H1 (cell line): ENCODE measurements at regions not wholly inside any gene's neighbourhood (a gene's known extent, or its start where the extent isn't known, plus 50 kb on each side); places are given as distances from the start of the nearest gene placed in this dataset.
A peak's percentile ranks its signal among the peaks of the same experiment; 100 is the strongest.

ENCODE experiments used
- CTCF ChIA-PET: fragments of 300-600 bp; sonication (Branson Sonifier 250); formaldehyde crosslinking; loops from one replicate; lab custom pipeline; 2021; ENCODE audit not compliant: partially characterized antibody; lab: Charles Lee
- POLR2A ChIA-PET: fragments of 300-600 bp; sonication (Branson Sonifier 250); formaldehyde crosslinking; loops from one replicate; lab custom pipeline; 2021; ENCODE audit warnings: inconsistent platforms; ENCODE audit not compliant: partially characterized antibody; lab: Charles Lee
- DNase-seq, 2 experiments: peaks; one replicate each; pipeline versions ENCODE4 v3.0.0 to v3.0.0-alpha.2; 2010 to 2022; ENCODE audit warnings: low spot score in 2 of 2, low read depth in 1 of 2, mixed read lengths in 1 of 2
- FAIRE-seq: peaks from 2 replicates; lab custom pipeline; 2011; peaks lifted over from hg19 to GRCh38; lab: Jason Lieb, UNC
- H2AFZ ChIP-seq: 2 replicates; pipeline ENCODE4 v1.8.1; 2012; ENCODE audit warnings: low read length, inconsistent platforms
- H2AK5ac ChIP-seq: 2 replicates; pipeline ENCODE4 v1.6.1; 2013; ENCODE audit warnings: low read depth, low read length
- H2BK120ac ChIP-seq: replicated peaks from 2 replicates; pipeline ENCODE3; 2013; ENCODE audit warnings: low read depth, low read length, inconsistent platforms
- H2BK12ac ChIP-seq: 2 replicates; pipeline ENCODE4 v1.6.1; 2013; ENCODE audit warnings: low read depth, low read length
- H2BK15ac ChIP-seq: 2 replicates; pipeline ENCODE4 v1.6.1; 2013; ENCODE audit warnings: low read length
- H2BK20ac ChIP-seq: 2 replicates; pipeline ENCODE4 v1.6.1; 2013; ENCODE audit warnings: low read length
- H2BK5ac ChIP-seq: 2 replicates; pipeline ENCODE4 v1.6.1; 2013; ENCODE audit warnings: low read depth, low read length
- H3K14ac ChIP-seq: 2 replicates; pipeline ENCODE4 v1.6.1; 2013; ENCODE audit warnings: inconsistent platforms; ENCODE audit not compliant: insufficient read length
- H3K18ac ChIP-seq: 2 replicates; pipeline ENCODE4 v1.6.1; 2013; ENCODE audit warnings: low read length; ENCODE audit errors: extremely low read depth
- H3K23ac ChIP-seq: 2 replicates; pipeline ENCODE4 v1.6.1; 2013; ENCODE audit warnings: inconsistent platforms; ENCODE audit not compliant: insufficient read length
- H3K23me2 ChIP-seq: 2 replicates; pipeline ENCODE4 v1.6.1; 2013; ENCODE audit warnings: low read depth, low read length
- H3K27ac ChIP-seq: 2 replicates; pipeline ENCODE4 v1.6.1; 2011; ENCODE audit warnings: low read depth, low read length, inconsistent platforms
- H3K27me3 ChIP-seq, 4 experiments: replicated peaks in 1 of 4; 1 replicate in 1 of 4; 2 replicates in 3 of 4; pipeline versions ENCODE4 v1.6.1 to v1.8.1; 2011 to 2013; ENCODE audit warnings: low read length in 3 of 4, mild to moderate bottlenecking in 3 of 4, inconsistent platforms in 2 of 4, mixed read lengths in 2 of 4, moderate library complexity in 1 of 4; ENCODE audit not compliant: control insufficient read depth in 3 of 4, insufficient read depth in 3 of 4; ENCODE audit errors: extremely low read depth in 1 of 4
- H3K36me3 ChIP-seq, 4 experiments: 2 replicates each; pipeline versions ENCODE4 v1.6.1 to v1.8.1; 2011 to 2013; ENCODE audit warnings: mild to moderate bottlenecking in 4 of 4, low read length in 3 of 4, moderate library complexity in 2 of 4, control low read depth in 1 of 4, inconsistent platforms in 1 of 4; ENCODE audit not compliant: insufficient read depth in 4 of 4, control insufficient read depth in 2 of 4
- H3K4ac ChIP-seq: replicated peaks from 2 replicates; pipeline ENCODE3; 2013; ENCODE audit warnings: low read length, low read depth, mixed read lengths, inconsistent platforms; ENCODE audit not compliant: insufficient read length
- H3K4me1 ChIP-seq, 4 experiments: replicated peaks in 1 of 4; 1 replicate in 1 of 4; 2 replicates in 3 of 4; pipeline versions ENCODE4 v1.6.1 to v1.8.1; 2011 to 2013; ENCODE audit warnings: low read length in 3 of 4, inconsistent platforms in 2 of 4, mixed read lengths in 1 of 4; ENCODE audit not compliant: insufficient read depth in 4 of 4, control insufficient read depth in 3 of 4
- H3K4me2 ChIP-seq, 2 experiments: 2 replicates each; pipeline versions ENCODE4 v1.6.1 to v1.8.1; 2011 to 2013; ENCODE audit warnings: low read depth in 2 of 2, low read length in 2 of 2, control low read depth in 1 of 2, inconsistent platforms in 1 of 2, mild to moderate bottlenecking in 1 of 2; ENCODE audit not compliant: insufficient read depth in 1 of 2
- H3K4me3 ChIP-seq, 4 experiments: fragments of 200-600, 300-600 bp in 1 of 4; sonication (generic), shearing (Covaris generic), sonication (Bioruptor Twin) in 1 of 4; 2 replicates each; pipeline versions ENCODE4 v1.5.1 to v1.8.1; 2011 to 2016; ENCODE audit warnings: low read length in 4 of 4, low read depth in 3 of 4, control low read depth in 2 of 4, inconsistent platforms in 2 of 4, mild to moderate bottlenecking in 2 of 4, mixed read lengths in 1 of 4, moderate library complexity in 1 of 4; ENCODE audit not compliant: insufficient read depth in 2 of 4; ENCODE audit errors: extremely low read depth in 1 of 4
- H3K56ac ChIP-seq: replicated peaks from 2 replicates; pipeline ENCODE3; 2013; ENCODE audit warnings: low read depth, mild to moderate bottlenecking, mixed read lengths, low read length, inconsistent platforms; ENCODE audit not compliant: insufficient read length
- H3K79me1 ChIP-seq: 2 replicates; pipeline ENCODE4 v1.6.1; 2013; ENCODE audit warnings: low read depth, low read length, control low read depth
- H3K79me2 ChIP-seq, 2 experiments: 2 replicates each; pipeline versions ENCODE4 v1.6.1 to v1.8.1; 2012 to 2013; ENCODE audit warnings: low read length in 2 of 2, mild to moderate bottlenecking in 2 of 2, inconsistent platforms in 1 of 2; ENCODE audit not compliant: insufficient read depth in 2 of 2, control insufficient read depth in 1 of 2
- H3K9ac ChIP-seq, 4 experiments: replicated peaks in 1 of 4; 1 replicate in 1 of 4; 2 replicates in 3 of 4; pipeline versions ENCODE4 v1.6.1 to v1.8.1; 2011 to 2013; ENCODE audit warnings: low read depth in 3 of 4, low read length in 3 of 4, control low read depth in 2 of 4, mild to moderate bottlenecking in 2 of 4, moderate library complexity in 2 of 4, inconsistent platforms in 1 of 4; ENCODE audit errors: extremely low read depth in 1 of 4
- H3K9me3 ChIP-seq, 2 experiments: 2 replicates each; pipeline versions ENCODE4 v1.6.1 to v1.8.1; 2012 to 2013; ENCODE audit warnings: mild to moderate bottlenecking in 2 of 2, moderate library complexity in 2 of 2, control low read depth in 1 of 2, inconsistent platforms in 1 of 2, low read depth in 1 of 2, low read length in 1 of 2, mixed read lengths in 1 of 2; ENCODE audit not compliant: insufficient read depth in 2 of 2
- H4K20me1 ChIP-seq, 2 experiments: replicated peaks in 1 of 2; 2 replicates each; pipeline versions ENCODE3 to v1.8.1; 2011 to 2013; ENCODE audit warnings: inconsistent platforms in 2 of 2, low read length in 2 of 2, mild to moderate bottlenecking in 1 of 2; ENCODE audit not compliant: insufficient read depth in 2 of 2, control insufficient read depth in 1 of 2
- H4K5ac ChIP-seq: 2 replicates; pipeline ENCODE4 v1.6.1; 2013; ENCODE audit warnings: low read length, low read depth, mixed read lengths, inconsistent platforms; ENCODE audit not compliant: insufficient read length
- H4K8ac ChIP-seq: 2 replicates; pipeline ENCODE4 v1.8.0; 2013; ENCODE audit warnings: mild to moderate bottlenecking, moderate library complexity, low read length, inconsistent platforms; ENCODE audit not compliant: insufficient read depth; ENCODE audit errors: extremely low read depth
- H4K91ac ChIP-seq: replicated peaks from 2 replicates; pipeline ENCODE3; 2013; ENCODE audit warnings: low read length, mixed read lengths, inconsistent platforms; ENCODE audit not compliant: insufficient read length
- BRCA1 ChIP-seq: IDR thresholded peaks from 2 replicates; pipeline ENCODE4 v1.6.1; 2012; ENCODE audit warnings: low read depth, low read length, improper control_type of control experiment
- CTCF ChIP-seq, 3 experiments: IDR thresholded peaks; 1 replicate in 2 of 3; 2 replicates in 1 of 3; pipeline versions ENCODE4 v1.5.1 to v1.6.1; 2011; ENCODE audit warnings: low read length in 3 of 3, mild to moderate bottlenecking in 3 of 3, inconsistent platforms in 2 of 3, low read depth in 1 of 3, moderate library complexity in 1 of 3; ENCODE audit not compliant: insufficient read depth in 1 of 3; ENCODE audit errors: control extremely low read depth in 1 of 3
- E2F6 ChIP-seq: IDR thresholded peaks from 2 replicates; pipeline ENCODE4 v1.6.1; 2012; ENCODE audit warnings: inconsistent platforms
- RAD21 ChIP-seq, 2 experiments: IDR thresholded peaks in 1 of 2; conservative IDR thresholded peaks in 1 of 2; 2 replicates each; pipeline ENCODE4 v1.6.1; 2011; ENCODE audit warnings: low read depth in 2 of 2, low read length in 2 of 2, improper control_type of control experiment in 1 of 2, inconsistent platforms in 1 of 2, mild to moderate bottlenecking in 1 of 2, moderate library complexity in 1 of 2
- RNF2 ChIP-seq: fragments of 200-900, 300-1000 bp; sonication (generic); IDR thresholded peaks from 2 replicates; pipeline ENCODE4 v1.7.1; 2016; ENCODE audit warnings: borderline replicate concordance, low read depth, mild to moderate bottlenecking, antibody characterized with exemption, low read length; ENCODE audit not compliant: poor library complexity, severe bottlenecking; ENCODE audit errors: missing control alignments
- WGBS, 2 experiments: shearing (Covaris generic) in 1 of 2; methylation state at CpG; one replicate each; pipeline versions ENCODE4 v1.1.6 to v1.1.7; 2013 to 2015; ENCODE audit warnings: low lambda C conversion rate in 2 of 2, mixed read lengths in 2 of 2, inconsistent platforms in 1 of 2, low coverage in 1 of 2, missing lambda C conversion rate in 1 of 2; ENCODE audit not compliant: insufficient replicate concordance in 2 of 2, insufficient coverage in 1 of 2, insufficient read length in 1 of 2; ENCODE audit errors: extremely low coverage in 1 of 2, missing lambda C conversion rate in 1 of 2; 5-methylcytosine and 5-hydroxymethylcytosine counted together
- TF ChIP-seq, protein P1 (sequence below): IDR thresholded peaks from 2 replicates; pipeline ENCODE4 v1.6.1; 2012; ENCODE audit warnings: inconsistent platforms

- Histone ChIP-seq H3K56ac (no peak overlapping the region), H2AK5ac (no peak overlapping the region), H3K23ac (no peak overlapping the region), H3K79me1 (no peaks in the 10 kb centered on the region), H2AFZ (peak overlapping the region; percentile 95), H3K79me2 (no peaks in the 10 kb centered on the region), H2BK5ac (no peak overlapping the region), H3K4ac (no peak overlapping the region), H3K9ac (no peak overlapping the region), H3K4me1 (peaks cover 0 to 3% (median 0%) of the 10 kb centered on the region in 4 experiments; a peak in 1 of 7 replicates), H3K27ac (no peak overlapping the region), H3K4me3 (no peak overlapping the region), H3K14ac (no peak overlapping the region), H2BK120ac (no peak overlapping the region), H3K23me2 (no peaks in the 10 kb centered on the region), H4K8ac (no peak overlapping the region), H3K18ac (no peak overlapping the region), H4K5ac (peak overlapping the region; percentile 30), H3K36me3 (no peaks in the 10 kb centered on the region), H3K9me3 (peaks cover 0 to 3% of the 10 kb centered on the region in 2 experiments; a peak in 1 of 4 replicates), H2BK20ac (no peak overlapping the region), H4K91ac (no peak overlapping the region), H4K20me1 (no peaks in the 10 kb centered on the region), H2BK15ac (no peak overlapping the region), H3K4me2 (0 out of 4 replicates have a peak overlapping the region, but pooled peaks of 1 of the 2 experiments have one; percentile 11), H2BK12ac (no peak overlapping the region), H3K27me3 (no peaks in the 10 kb centered on the region)
- ChIA-PET CTCF (interaction anchor here (1.5 kb wide), 1 partner anchor 29 kb away, joined by 3 read pairs; no protein-coding TSS in a partner anchor), POLR2A (interaction anchor here (0.7 to 1.0 kb wide), 3 partner anchors 8 to 880 kb away, joined by 3 read pairs; no protein-coding TSS in a partner anchor)
- DNase-seq (no peak), FAIRE-seq (no peak)
- WGBS, 2 experiments, result 72% methylated on average over 30 of the region's 30 CpGs; no CpG with 5 or more reads in 1 of the 2 experiments
- TF ChIP-seq RNF2 (no peak), RAD21 (IDR thresholded peaks at IDR 0.05 in 1 of 2, conservative IDR thresholded peaks at IDR 0.05 in 1 of 2; ENCODE audit: low read depth in 2 of 2, low read length in 2 of 2) (no peak), CTCF (IDR thresholded peaks at IDR 0.05; ENCODE audit: control extremely low read depth in 1 of 3, insufficient read depth in 1 of 3, low read depth in 1 of 3, low read length in 3 of 3) (peak in 1 of 3 experiments; percentile 18; a peak in 1 of 4 replicates), E2F6 (peak; percentile 50; the same call in 1 of the 2 replicates), BRCA1 (no peak)
- TF ChIP-seq, protein P1, sequence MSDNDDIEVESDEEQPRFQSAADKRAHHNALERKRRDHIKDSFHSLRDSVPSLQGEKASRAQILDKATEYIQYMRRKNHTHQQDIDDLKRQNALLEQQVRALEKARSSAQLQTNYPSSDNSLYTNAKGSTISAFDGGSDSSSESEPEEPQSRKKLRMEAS, result peak; percentile 56
Observed at GRCh38 chr6:27049863-27050781, 197.4 kb upstream of the PRSS16 start.
